HG03460 (cell line): ENCODE measurements at regions not wholly inside any gene's neighbourhood (a gene's known extent, or its start where the extent isn't known, plus 50 kb on each side); places are given as distances from the start of the nearest gene placed in this dataset.
"Not testable (repeated sequence)": the region's sequence is repeated elsewhere in the genome, so short reads cannot be mapped to it uniquely, and the experiment has no call there.

ENCODE experiments used
- ATAC-seq: cut with Tn5 transposase; IDR thresholded peaks from one replicate; pipeline ENCODE4 v1.9.1; 2021; ENCODE audit not compliant: unreplicated experiment

DNA sequence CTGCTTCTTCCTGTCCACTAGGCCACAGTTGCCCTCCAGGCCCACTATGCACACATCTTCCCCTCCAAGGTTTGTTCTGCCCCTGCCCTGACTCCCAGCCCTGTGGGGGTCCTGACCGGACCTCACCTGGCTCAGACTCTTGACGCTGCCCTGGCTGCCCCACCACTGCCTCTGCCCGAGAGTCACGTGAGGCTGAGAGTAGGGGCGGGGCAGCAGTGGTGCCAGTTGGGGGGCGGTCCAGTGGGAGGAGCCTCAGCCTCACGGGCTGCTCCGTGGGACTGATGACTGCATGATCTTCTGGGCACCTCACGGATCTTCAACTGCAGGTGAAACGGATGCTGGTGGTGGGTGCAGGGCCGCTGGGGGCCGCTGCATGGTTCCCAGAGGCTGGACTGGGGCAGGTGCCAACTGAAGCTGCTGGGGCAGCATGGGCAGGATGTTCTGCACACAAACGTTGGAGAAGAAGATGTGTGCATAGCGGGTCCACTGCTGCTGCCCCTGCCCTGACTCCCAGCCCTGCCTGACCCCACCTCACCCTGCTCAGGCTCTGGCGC lies 77.6 kb downstream of the HHIPL2 start:
- ATAC-seq, result not testable (repeated sequence)

DNA sequence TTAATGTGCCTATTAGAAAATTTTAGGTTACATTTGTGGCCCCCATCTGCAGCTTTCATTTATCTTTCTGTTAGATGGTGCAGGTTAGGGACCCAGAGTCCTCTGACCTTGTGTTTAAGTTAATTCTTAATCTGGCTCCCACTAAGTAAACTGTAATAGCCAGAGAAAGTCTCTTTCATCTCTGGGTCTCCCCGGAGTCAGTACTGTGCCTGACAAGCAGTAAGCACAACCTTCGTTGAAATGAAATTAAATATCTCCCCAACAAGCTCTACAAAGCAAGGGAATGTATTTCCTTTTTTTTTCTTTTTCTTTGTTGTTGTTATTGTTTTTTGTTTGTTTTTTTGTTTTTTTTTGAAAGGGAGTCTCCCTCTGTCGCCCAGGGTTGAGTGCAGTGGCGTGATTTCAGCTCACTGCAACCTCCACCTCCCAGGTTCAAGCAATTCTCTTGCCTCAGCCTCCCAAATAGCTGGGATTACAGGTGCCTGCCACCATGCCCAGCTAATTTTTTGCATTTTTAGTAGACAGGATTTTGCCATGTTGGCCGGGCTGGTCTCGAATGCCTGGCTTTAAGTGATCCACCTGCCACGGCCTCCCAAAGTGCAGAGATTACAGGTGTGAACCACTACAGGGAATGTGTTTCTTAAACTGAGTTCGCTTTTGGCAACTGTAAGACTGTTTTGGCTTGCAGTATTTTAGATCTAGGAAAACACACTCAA lies 81.6 kb downstream of the HHIPL2 start:
- ATAC-seq, result no peak

DNA sequence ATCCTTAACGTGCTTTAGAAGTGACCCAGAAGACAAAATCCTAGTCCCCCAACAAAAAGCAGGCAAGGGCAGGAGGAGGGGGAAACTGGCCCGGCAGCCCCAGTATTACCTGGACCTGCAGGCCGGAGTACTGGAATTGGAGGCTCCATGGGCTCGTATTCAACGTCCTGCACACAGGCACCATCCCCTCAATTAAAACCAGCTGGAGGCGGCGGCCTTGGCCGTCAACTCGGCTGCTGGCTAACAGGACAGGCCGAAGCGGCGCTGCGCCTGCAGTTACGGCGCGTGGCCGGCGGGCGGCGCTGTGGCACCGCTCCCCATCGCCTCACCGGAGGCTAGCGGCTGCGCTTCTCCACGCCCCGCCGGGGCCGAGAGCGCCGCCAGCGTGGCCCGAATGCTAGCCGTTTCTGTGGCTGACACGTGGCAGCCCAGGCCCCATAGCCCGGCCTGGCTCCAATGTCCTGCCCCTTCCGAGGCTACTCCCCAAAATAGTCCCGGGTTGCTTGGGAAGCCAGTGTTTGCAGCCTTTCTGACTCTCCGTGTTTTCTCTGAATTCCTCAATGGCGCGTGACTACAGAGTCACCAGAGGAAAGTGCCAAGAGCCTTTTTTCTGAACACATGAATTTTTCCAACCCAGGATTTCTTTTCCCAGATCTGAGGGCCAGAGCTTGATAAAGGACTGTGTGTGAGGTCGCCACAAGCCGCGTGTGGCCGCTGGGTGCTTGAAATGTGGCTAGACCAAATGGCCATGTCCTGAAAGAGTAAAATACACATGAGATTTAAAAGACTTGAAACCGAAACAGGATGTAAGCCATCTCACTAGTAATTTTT lies 82.5 kb downstream of the HHIPL2 start:
- peak; percentile 88 for ATAC-seq

DNA sequence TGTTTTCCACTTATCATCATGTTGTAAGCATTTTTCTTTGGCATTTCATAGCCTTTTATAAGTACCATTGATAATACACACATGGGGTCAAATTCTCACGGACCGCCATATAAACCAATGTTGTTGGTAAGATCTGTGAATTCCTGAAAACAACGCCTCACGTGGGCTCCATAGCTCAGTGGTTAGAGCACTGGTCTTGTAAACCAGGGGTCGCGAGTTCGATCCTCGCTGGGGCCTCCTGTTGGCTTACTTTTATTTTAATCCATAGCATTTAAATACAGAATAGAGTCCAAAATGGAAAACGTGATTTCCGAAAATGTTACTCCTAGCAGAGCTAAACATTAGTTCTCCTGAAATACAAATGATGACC lies 83.1 kb downstream of the HHIPL2 start:
- ATAC-seq, result peak; percentile 19

DNA sequence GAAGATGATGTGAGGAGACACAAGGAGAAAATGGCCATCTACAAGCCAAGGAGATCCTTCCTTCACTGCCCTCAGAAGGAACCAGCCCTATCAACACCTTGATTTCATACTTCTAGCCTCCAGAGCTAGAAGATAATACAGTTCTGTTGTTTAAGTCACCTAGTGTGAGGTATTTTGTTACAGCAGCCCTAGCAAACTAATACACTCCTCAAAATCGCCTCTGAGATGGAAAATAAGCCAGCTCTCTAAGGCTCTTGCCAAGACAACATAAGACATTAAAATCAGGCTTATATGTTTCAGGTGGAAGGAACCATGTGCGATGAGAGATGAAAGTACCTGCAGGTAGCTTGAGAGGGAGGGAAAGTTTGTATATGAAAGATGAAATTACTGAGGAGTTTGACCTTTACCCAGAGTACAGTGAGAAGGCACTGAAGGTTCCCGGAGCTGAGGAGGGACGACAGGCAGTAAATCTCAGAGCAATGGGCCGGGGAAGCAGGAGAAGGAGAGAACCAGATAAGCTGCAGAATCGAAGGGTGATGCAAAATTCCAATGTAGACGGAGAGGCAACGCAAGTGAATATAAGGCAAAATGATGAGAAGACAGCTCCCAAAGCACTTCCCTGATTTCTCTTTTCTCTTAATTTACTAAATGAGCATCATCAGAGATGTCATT lies 84.7 kb downstream of the HHIPL2 start:
- no peak for ATAC-seq

DNA sequence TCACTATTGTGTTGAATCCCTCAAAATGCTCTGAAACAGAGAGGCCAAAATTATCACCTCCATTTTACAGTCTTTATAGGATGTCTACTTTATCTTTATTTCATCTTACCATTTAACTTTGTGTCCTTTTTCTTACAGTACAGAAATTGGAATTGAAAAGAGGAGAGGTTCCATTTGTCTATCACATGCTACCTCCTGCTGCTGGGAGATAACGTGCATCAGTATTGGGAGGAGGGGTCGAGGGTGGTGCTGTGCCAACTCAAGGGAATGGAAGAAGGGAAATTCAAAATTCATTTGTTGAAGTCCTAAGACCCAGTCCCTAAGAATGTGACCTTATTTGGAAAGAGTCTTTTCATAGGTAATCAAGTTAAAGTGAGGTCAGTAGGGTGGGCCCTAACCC lies 85.3 kb downstream of the HHIPL2 start:
- ATAC-seq, result no peak

DNA sequence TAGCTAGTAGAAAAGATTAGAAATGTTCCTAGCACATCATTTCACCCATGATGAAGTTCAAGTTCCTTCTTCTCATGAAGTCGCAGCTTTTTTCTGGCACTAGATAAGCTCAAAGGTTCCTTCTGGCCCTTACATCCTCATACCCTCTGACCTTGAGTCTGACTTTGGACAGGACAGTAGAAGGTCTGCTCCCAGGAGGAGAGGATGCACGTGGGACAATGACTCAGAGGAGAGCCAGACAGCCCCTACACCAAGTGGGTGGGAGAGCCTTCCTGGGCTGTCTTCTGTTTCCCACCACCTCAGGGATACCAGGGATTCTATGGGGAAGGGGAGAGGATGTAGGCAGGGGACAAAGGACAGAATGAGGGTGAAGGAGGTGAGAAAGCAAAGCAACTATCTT lies 86.0 kb downstream of the HHIPL2 start:
- no peak for ATAC-seq

DNA sequence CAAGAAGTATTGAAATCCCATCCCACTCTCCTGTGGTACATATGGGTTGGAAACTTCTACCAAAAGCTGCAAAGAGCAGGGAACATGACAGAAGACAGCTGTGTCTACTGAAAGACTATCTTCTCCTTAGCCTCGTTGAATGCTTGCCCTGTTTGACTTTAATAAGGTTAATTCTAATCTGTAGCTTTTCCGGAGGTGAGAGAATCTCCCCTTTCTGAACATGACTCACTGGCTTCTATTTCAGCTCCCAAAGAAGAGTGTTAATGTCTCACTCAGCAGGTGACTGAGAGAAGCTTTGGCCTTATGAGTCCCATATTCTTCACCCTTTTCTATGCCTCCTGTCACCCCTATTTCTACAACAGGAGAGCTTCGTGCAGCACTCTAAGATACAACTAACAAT lies 88.3 kb downstream of the HHIPL2 start:
- no peak for ATAC-seq

DNA sequence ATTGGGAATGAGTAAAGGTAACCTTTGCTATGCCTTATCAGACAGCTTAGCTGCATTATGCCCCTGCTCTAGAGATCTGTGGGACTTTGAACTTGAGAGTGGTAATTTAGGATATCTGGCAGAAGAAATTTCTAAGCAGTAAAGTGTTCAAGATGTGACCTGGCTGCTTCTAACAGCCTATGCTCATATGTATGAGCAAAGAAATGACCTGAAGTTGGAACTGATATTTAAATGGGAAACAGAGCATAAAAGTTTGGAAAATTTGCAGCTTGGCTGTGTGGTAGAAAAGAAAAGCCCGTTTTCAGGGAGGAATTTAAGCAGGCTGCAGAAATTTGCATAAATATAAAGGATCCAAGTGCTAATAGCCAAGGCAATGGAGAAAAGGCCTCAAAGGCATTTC lies 90.4 kb downstream of the HHIPL2 start:
- no peak for ATAC-seq

DNA sequence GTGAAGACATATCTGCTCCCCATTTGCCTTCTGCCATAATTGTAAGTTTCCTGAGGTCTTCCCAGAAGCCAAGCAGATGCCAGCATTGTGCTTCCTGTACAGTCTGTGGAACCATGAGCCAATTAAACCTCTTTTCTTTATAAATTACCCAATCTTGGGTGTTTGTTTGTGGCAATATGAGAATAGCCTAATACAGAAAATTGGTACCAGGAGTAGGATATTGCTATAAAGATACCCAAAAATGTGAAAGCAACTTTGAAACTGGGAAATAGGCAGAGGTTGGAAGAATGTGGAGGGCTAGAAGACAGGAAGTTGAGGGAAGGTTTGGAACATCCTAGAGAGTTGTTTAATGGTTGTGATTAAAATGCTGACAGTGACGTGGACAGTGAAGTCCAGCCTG lies 90.8 kb downstream of the HHIPL2 start:
- no peak for ATAC-seq

DNA sequence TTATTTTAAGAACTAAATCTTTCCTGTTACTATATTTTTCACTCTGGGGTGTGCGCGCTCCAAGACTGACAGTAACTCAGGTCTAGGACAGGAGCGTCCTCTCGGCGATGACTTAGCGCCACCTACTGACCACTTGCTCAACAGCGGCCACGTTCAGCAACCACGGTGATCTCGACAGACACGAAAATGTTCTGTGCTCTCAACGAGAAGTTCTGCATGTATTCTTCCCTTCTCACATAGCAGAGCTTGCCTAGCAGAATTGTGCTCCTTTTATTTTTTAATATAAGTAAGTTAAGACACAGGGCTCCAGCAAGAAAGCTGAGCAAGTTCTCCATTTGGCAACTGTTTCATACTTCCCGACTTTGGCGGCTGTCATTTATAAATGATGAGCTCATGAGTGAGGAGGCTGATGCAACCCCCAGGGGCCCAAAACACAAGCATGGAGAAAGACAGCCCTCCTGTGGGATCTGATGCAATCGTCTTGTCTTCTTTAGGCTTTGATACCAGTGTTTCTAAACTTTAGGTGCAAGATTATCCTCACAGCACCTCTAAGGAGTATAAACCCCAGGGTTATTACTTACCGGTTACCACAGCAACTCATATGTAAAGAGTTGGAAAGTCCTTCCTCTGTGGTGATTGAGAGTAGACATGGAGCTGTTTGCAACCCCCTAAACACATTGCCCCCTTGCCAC lies 92.6 kb downstream of the HHIPL2 start:
- peak; percentile 98 for ATAC-seq

DNA sequence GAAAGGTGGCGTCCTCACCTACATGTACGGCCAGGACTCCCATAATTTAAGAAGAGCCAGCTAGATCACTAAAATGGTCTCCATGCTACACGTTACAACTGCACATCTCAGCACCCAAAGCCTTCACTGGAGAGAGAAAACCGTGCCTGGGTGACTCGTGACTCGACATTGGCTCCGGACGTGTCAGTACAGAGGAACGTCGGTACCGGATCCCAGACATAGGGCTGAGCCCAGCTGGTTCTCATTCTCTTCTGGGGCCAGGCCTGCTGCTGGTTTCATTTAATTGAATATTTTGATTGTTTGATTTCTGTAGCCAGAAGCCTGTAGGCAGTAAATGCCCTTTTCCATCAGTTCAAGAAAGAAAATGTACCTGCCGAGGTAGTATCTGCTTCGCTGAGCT lies 93.1 kb downstream of the HHIPL2 start:
- ATAC-seq, result no peak

DNA sequence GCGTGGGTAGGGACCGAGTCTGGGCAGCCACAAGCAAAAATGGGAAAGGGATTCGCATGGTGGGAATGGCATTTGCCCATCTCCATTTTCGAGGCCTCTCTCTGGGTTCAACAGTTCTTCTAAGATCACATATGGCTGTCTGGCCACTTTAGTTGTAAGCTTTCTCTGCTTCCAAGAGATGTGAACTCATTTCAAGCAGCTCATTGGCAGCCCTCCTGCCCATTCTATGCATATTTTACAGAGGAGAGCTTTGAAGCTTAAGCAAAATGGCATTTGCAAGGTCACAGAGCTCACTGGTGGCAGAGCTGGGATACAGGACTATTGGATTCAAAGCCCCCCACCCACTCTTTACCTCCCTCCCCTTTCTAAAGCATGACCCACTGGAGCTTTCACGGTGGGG lies 93.7 kb downstream of the HHIPL2 start:
- no peak for ATAC-seq

DNA sequence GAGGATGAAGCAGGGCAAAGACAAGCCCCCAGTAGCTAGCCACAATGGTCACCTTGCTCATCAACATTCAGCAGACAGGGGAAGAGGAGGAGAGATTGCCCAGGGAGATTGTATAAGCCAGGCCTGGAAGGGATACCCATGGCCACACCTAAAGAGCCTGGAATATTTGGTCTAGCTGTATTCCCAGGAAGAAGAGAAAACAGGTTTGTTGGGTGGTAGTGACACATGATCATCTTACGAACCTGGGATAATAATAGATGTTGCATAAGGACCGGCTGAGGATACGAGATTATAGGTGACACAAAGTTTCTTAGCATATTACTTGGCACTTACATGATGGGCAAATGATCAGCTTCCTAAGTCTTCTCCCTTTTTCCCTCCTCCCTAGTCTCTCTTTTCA lies 95.9 kb downstream of the HHIPL2 start:
- no peak for ATAC-seq

DNA sequence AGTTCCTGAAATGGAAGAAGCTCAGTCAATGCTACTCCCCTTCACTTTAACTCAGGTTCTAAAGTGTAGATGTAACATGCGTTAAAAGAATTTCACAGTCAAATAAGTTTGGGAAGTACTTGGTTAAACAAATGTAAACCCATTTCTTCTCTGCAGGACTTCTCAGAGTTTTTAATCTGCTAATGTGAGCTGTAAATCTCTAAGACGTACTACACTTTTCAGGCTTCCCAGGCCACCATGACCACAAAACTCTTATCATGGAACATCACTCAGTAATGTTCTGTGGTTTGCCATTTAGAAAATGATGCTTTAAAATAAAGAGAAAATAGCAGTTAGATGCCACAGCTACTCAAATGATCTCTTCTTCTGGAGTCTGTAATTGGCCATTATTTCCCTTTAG lies 104.3 kb downstream of the HHIPL2 start:
- ATAC-seq, result no peak

DNA sequence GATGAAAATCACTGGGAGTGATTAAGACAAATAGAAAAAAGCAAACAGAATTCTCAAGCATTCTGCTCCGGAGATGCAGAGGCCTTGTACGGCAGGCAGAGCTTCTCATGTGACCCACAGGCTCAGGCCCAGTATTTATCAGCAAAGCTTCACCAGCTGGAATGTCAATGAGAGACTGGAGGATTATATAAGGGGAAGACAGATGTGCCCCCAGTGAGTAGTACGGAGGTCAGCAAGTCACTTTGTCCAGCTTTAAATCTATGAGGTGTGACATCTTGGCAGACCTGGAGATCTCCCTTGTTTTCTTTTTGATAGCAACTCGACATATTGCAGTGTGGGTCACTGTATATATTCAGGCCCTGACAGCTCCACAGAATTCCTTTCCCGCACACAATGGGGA lies 106.8 kb downstream of the HHIPL2 start:
- no peak for ATAC-seq

DNA sequence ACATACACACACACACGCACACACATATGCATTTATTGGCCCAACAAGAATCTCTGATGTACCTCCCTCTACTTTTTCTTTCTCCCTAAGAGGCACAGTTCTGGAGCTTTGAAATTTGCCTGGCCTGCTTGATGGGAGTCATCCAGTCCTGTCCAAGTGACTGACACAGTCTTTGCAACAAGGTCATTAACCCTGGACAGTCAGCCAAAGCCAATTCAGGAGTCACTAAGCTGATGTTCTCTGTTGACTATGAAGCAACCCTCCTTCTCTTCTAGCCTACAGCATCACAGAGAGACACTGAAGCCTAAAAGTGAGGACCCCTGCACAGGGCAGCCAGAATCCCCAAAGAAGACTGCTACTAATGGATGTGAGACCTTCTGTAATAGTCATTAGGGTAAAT lies 123.1 kb downstream of the HHIPL2 start:
- ATAC-seq, result no peak

DNA sequence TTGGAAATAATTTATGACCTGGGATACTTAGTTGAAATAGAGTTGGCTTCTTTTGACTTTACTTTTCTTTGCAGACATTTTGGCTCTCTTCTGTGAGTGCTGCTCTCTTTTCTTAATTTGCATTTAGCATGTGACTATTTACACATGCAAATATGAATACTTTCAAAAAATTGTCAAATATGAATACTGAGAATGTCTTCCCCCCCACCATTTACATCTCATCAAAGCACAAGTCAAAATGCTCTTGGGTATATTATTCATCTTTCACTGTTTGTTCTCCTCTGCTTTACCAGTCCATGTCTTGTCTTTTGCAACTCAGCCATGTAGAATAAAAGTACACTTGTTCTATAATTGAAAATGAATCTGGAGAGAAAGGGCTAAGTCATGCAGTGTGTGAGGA lies 126.5 kb downstream of the HHIPL2 start:
- no peak for ATAC-seq

DNA sequence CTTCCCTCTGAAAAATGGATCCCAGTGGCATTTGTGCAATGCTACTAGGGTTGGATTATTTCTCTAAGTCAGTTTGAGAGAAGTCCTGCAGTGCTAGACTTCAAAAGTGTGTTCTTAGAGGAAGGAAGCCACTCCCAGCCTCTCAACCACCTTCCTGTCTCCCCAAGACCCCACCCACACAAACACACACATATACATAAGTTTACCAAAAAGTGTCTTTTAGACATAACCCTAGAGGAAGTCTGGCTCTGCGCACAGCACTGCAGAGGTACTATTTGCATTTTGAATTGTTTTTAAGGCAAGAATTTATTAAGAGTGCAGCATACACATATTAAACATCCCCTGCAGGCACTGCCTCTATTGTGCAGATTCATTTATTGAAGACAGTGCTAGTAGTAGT lies 127.3 kb downstream of the HHIPL2 start:
- ATAC-seq, result no peak

DNA sequence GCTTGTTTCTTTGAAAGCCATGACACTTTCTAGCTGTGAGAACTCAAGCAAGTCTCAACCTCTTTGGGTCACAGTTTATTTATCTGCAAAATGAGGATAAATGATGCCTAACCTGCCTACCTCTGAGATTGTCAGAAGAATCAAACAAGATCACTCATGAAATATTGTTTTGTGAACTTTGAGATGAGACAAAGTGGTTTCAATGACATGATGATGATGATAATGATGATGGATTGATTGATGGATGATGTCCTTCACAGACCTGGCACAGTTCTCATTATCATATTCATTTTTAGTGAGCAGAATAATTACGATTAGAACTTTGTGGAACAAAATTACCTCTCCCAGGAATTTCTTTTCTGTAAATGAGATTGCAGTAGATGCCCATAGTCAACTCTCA lies 129.2 kb downstream of the HHIPL2 start:
- no peak for ATAC-seq

DNA sequence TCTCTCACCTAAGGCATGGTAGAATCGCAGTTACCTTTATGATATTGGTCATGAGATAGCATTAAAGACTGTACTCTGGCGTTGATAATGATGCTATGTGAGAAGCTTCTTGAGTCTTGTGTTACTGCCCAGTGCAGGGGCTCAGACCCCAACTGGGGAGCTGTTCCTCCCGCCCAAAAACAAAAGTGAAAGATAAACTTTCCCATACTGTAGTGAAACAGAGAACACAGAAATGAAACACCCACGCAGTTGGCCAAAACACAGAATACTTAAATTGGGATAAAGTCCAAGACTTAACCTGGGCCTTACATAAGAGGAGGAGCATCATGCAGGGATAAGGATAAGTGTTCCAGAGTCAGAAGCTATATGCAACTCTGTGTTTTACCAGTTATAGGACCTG lies 130.6 kb downstream of the HHIPL2 start:
- no peak for ATAC-seq
